NCI-H146 treated with DMSO at 0.1 percent for 48 hours (cell line): ENCODE measurements at regions not wholly inside any gene's neighbourhood (a gene's known extent, or its start where the extent isn't known, plus 50 kb on each side); places are given as distances from the start of the nearest gene placed in this dataset.

ENCODE experiments used
- DNase-seq: peaks from one replicate; lab custom pipeline; 2025; ENCODE audit not compliant: unreplicated experiment; lab: John Stamatoyannopoulos, UW

- no peak for DNase-seq
Measured at GRCh38 chr10:90317172-90317571, 540.7 kb downstream of the HTR7 start.

- no peak for DNase-seq
Measured at GRCh38 chr10:90318659-90319058, 539.2 kb downstream of the HTR7 start.

GRCh38 chr10:90319188-90319914 lies 538.5 kb downstream of the HTR7 start:
- peak; percentile 78 for DNase-seq

GRCh38 chr10:90321132-90321816 lies 536.6 kb downstream of the HTR7 start:
- no peak for DNase-seq

GRCh38 chr10:90326498-90327267 lies 531.2 kb downstream of the HTR7 start:
- DNase-seq = no peak

GRCh38 chr10:90327611-90328010 lies 530.2 kb downstream of the HTR7 start:
- DNase-seq = no peak

GRCh38 chr10:90328459-90328858 lies 529.4 kb downstream of the HTR7 start:
- DNase-seq = no peak

- DNase-seq = peak; percentile 15
Measured at GRCh38 chr10:90328896-90329295, 528.9 kb downstream of the HTR7 start.

- no peak for DNase-seq
Measured at GRCh38 chr10:90337316-90337715, 520.5 kb downstream of the HTR7 start.

- no peak for DNase-seq
Measured at GRCh38 chr10:90342480-90342879, 515.4 kb downstream of the HTR7 start.

- DNase-seq = no peak
Measured at GRCh38 chr10:90344226-90344625, 513.6 kb downstream of the HTR7 start.

- DNase-seq = no peak
Measured at GRCh38 chr10:90347239-90347638, 510.6 kb downstream of the HTR7 start.

- DNase-seq = no peak
Measured at GRCh38 chr10:90350122-90350521, 507.7 kb downstream of the HTR7 start.

GRCh38 chr10:90352288-90352687 lies 505.6 kb downstream of the HTR7 start:
- no peak for DNase-seq

- DNase-seq = no peak
Measured at GRCh38 chr10:90354914-90355313, 502.9 kb downstream of the HTR7 start.

GRCh38 chr10:90363799-90364483 lies 493.9 kb downstream of the HTR7 start:
- DNase-seq = no peak

- no peak for DNase-seq
Measured at GRCh38 chr10:90372451-90372850, 485.4 kb downstream of the HTR7 start.

GRCh38 chr10:90373911-90374310 lies 483.9 kb downstream of the HTR7 start:
- no peak for DNase-seq

- DNase-seq = no peak
Measured at GRCh38 chr10:90378524-90379076, 479.2 kb downstream of the HTR7 start.

GRCh38 chr10:90381468-90381867 lies 476.4 kb downstream of the HTR7 start:
- DNase-seq = no peak

- no peak for DNase-seq
Measured at GRCh38 chr10:90389876-90390275, 468.0 kb downstream of the HTR7 start.
